Stimulated activated naive CD4-positive, alpha-beta T cell treated with Interleukin-2 at 50 U/mL for 16 hours (primary cell): ENCODE measurements at regions not wholly inside any gene's neighbourhood (a gene's known extent, or its start where the extent isn't known, plus 50 kb on each side); places are given as distances from the start of the nearest gene placed in this dataset.
"Not testable (repeated sequence)": the region's sequence is repeated elsewhere in the genome, so short reads cannot be mapped to it uniquely, and the experiment has no call there.

Experiments
- DNase-seq: peaks from one replicate; lab custom pipeline; 2025; lab: John Stamatoyannopoulos, UW

GRCh38 chr15:69601711-69602504 is 149.3 kb downstream of the RPLP1 start:
- DNase-seq = no peak

DNA sequence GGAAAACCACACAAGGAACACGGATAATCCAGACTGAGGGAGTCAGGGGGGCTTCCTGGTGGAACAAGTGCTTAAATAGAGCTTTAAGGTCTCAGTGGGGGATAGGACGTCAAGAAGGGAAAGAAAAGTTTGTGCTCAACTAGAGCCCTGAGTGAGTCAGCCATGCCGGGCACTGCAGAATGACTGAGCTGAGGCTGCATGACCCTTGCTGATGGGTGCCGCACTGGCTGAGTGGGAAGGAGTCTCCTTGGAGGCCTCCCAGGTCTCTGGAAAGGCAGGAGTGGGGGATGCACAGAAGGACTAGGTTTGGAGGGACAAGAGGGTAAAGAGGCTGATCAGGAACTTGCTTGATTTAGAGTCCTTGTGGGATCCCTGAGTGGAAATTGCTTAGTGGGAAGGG is 150.3 kb downstream of the RPLP1 start:
- no peak for DNase-seq

DNA sequence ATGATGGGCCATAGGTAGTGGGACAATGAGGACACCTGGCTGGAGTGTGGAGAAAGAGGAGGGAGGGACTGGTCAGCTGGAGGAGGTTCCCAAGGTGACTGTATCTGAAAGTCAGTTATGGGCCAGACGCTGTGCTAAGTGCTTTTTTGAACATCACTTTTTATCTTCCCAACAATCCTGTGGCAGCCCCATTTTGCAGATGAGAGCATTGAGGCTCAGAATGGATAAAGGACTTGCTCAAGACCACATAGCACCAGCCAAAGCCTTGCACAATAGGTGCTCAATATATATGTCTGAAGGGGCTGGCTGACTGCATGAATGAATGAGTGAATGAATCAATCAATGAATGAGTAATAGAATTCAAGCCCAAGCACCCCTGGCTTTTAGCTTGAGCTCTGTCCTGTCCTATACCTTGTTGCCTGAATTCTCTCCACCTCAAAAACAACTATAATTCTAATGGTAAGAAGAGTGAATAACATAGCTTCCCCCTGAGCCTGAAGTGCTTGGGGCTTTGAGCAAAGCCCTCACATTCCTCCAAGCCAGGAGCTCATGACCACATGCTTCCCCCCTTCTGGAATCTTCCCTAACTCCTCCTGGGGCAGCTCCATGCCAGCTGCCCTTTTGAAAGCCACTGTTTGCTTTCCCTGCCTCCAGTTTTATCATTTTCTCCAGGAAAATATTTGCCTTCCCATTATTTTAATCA is 150.9 kb downstream of the RPLP1 start:
- DNase-seq = no peak

- no peak for DNase-seq
These were observed 151.4 kb downstream of the RPLP1 start for GRCh38 chr15:69604072-69604411.

GRCh38 chr15:69606144-69606543 is 153.5 kb downstream of the RPLP1 start:
- no peak for DNase-seq

DNA sequence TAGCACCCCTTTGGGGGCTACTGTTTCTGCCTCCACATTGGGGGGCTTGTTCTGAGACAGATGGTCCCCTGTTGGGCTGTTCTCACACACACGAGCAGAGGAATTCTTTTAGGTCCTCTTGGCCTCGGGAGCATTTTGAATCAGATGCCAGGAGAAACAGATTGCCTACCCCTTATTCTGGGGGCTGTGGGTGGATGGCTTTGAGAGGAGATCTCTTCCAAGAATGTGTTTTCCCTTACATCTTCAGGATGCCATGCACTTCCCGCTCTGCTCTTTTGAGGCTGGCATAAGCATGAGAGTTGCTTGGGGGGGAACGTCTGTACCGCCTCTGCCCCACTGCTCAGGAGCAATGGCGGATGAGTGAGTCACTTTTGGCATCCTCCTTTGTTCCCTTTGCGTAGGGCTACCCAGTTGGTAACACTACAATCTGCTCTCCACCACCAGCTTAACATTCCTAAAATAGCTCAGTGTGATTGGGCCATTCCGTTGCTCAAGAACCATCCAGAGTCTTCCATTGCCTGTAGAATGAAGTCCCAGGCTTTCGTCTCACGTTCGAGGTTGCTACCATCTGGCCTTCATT is 154.4 kb downstream of the RPLP1 start:
- no peak for DNase-seq

DNA sequence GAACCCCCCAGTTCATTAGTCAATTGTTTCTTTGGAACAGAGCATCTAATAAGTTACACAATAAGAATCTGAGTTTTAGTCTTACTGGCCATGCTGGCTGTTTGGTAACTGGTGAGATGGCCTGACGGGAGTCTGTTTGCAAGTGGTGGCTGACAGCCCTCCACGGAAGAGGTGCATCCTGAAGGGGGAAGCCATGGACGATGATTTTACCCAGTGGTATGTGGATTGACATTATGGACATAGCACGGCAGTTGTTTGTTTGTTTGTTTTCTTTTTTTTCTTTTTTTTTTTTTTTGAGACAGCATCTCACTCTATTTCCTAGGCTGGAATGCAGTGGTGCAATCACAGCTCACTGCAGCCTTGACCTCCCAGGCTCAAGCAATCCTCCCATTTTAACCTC is 156.0 kb downstream of the RPLP1 start:
- DNase-seq = no peak

- no peak for DNase-seq
These were observed 156.6 kb downstream of the RPLP1 start for GRCh38 chr15:69609176-69609575.

- DNase-seq = no peak
These were observed 157.2 kb downstream of the RPLP1 start for GRCh38 chr15:69609776-69610175.

DNA sequence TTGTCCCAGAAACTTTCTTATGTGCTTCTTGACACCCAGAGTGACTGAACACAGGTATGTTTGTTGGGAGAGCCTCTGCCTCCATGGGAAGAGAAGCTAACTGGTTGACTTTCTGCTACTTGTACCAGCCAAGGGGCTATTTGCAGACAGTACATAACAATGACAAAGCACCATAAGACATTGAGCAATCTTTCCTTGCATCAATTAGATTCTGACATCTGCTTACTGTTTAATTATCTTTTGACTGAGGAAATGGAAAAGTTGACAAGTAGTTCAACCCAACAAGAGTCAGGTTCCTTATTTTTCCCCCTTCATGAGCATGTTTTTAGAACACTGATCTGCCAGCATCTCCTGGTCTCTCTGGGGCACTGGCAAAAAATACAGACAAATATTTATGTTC is 157.7 kb downstream of the RPLP1 start:
- no peak for DNase-seq

- DNase-seq = no peak
These were observed 158.2 kb downstream of the RPLP1 start for GRCh38 chr15:69610858-69611257.

DNA sequence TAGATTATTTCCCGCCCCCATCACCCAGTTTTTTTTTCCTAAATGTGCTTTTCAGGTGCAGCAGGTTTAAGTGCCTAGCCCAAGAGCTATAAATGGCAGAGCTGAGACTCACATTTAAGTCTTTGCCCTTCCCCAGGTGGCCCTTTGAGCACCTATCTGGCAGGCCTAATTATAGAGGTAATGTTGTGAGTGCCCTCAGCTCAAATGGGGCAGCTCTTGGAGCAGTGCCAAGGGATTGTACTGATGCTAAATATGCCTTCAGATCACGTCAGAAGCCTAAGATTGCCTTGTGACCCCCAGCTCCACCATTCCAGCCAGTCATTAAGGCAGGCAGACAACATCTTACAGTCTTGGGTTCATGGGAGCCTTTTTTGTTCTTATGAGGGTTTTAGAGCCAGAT is 159.5 kb downstream of the RPLP1 start:
- no peak for DNase-seq

DNA sequence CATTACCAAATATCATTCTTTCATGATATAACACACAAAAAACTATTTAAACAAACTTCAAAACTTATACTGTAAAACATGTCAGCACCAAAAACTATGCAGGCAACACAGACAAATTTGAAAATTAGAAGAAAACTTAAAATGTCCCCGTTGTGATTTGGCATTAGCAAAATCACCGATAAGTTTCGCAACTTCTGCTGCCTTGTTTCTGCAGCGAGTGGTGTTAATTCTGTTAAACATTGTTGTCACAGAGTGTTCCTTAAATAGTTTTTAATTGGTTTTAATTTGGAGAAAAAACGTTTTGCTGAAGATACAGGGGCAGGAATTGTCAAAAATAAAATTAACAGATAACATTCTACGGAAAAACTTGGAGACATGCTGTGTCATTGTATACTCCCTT is 160.6 kb downstream of the RPLP1 start:
- no peak for DNase-seq

DNA sequence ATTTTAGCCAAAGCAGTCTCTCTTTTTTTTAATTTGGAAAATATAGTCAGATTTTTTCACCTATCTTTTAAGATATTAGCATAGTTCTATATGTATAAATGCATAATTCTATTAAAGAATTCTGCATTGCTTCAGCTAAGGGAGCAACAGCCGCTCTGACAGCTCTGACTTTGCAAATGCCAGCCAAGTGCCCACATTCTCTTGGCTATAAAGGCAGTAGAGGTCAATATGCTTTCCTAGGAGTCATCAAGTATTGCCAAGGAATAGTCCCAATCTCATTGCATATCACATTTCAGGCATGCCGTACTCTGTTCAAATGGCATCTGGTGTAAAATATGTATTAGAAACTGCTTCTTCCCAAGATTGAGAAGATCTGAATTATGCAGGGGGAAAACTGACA is 161.4 kb downstream of the RPLP1 start:
- no peak for DNase-seq

GRCh38 chr15:69615736-69616135 is 163.1 kb downstream of the RPLP1 start:
- DNase-seq = no peak

GRCh38 chr15:69616558-69616957 is 163.9 kb downstream of the RPLP1 start:
- DNase-seq = no peak

- not testable (repeated sequence) for DNase-seq
These were observed 164.5 kb downstream of the RPLP1 start for GRCh38 chr15:69617144-69617543.

DNA sequence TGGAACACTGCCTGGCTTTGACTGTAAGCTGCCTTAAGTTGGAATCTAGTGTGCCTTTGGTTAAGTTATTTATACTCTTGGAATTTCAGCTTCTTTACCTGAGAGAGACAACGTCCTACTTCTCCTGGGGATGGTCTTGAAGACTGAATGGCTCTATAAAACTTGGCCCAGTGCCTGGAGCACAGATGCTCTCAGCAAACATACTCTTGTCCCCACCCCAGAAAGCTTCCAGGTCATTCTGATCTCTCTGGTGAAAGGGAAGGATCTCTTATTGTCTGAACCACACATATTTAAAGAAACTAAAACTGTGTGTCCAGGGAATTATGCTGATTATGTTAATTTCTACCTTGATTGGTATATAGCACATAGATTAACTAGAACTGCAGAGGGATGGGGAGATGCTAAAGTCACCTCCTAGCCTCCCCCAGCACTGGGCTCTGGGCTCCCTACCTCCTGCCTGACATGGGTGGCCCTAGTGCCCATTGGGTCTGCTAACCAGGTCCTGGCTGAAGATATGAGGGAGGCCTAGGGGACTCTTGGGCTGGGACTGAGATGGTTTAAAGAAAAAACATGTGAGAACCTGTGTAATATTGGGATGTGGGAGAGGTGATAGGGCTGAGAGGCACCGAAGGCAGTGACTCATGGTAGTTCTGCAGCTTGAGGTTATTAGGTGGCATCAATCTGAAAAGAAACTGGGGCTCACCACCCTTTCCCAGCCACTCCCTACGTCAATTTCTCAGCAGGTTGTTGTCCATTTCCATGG is 171.0 kb downstream of the RPLP1 start:
- no peak for DNase-seq

GRCh38 chr15:69624155-69624520 is 171.5 kb downstream of the RPLP1 start:
- DNase-seq = no peak

- no peak for DNase-seq
These were observed 172.2 kb downstream of the RPLP1 start for GRCh38 chr15:69624816-69625215.

DNA sequence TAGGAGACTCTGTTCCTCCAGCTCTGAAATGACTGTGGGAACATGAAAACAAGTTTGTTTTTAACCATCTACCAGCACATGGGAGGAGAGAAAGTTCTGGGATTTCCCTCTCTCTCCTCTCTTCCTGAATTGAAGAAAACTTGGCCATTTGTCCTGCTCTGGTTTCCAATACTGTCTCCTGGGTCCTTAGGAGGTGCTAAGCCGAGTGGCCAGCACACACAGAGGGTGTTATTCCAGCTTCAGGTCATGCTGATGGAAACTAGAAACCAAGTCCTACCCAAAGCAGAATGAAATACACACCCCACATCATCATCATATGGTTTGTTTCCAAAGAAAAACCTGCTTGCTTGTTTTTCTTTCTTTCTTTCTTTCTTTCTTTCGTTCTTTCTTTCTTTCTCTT is 172.7 kb downstream of the RPLP1 start:
- DNase-seq = no peak
